HG03196 (cell line): ENCODE measurements at regions not wholly inside any gene's neighbourhood (a gene's known extent, or its start where the extent isn't known, plus 50 kb on each side); places are given as distances from the start of the nearest gene placed in this dataset.

Experiments used
- ATAC-seq: cut with Tn5 transposase; IDR thresholded peaks from one replicate; pipeline ENCODE4 v1.9.1; 2021; ENCODE audit not compliant: unreplicated experiment

GRCh38 chrX:13266641-13267345 is 53.1 kb downstream of the ATXN3L start:
- no peak for ATAC-seq

- no peak for ATAC-seq
Observed at GRCh38 chrX:13265549-13266132, 54.2 kb downstream of the ATXN3L start.

GRCh38 chrX:13265111-13265510 is 54.7 kb downstream of the ATXN3L start:
- no peak for ATAC-seq

GRCh38 chrX:13263560-13264251 is 56.1 kb downstream of the ATXN3L start:
- ATAC-seq = no peak

GRCh38 chrX:13261348-13261747 is 58.5 kb downstream of the ATXN3L start:
- ATAC-seq = no peak

- no peak for ATAC-seq
Observed at GRCh38 chrX:13260598-13260997, 59.3 kb downstream of the ATXN3L start.

- no peak for ATAC-seq
Observed at GRCh38 chrX:13258725-13259124, 61.1 kb downstream of the ATXN3L start.

GRCh38 chrX:13258052-13258444 is 61.8 kb downstream of the ATXN3L start:
- ATAC-seq = no peak

- peak; percentile 43 for ATAC-seq
Observed at GRCh38 chrX:13257223-13258051, 62.4 kb downstream of the ATXN3L start.

- no peak for ATAC-seq
Observed at GRCh38 chrX:13256603-13257002, 63.2 kb downstream of the ATXN3L start.

- no peak for ATAC-seq
Observed at GRCh38 chrX:13254870-13255269, 65.0 kb downstream of the ATXN3L start.

- ATAC-seq = peak; percentile 44
Observed at GRCh38 chrX:13254076-13254785, 65.6 kb downstream of the ATXN3L start.

- ATAC-seq = no peak
Observed at GRCh38 chrX:13253223-13253622, 66.6 kb downstream of the ATXN3L start.

- ATAC-seq = no peak
Observed at GRCh38 chrX:13252726-13253125, 67.1 kb downstream of the ATXN3L start.

- ATAC-seq = no peak
Observed at GRCh38 chrX:13250826-13251580, 68.8 kb downstream of the ATXN3L start.

- no peak for ATAC-seq
Observed at GRCh38 chrX:13248867-13249486, 70.9 kb downstream of the ATXN3L start.

GRCh38 chrX:13239272-13239671 is 80.6 kb downstream of the ATXN3L start:
- ATAC-seq = no peak

- no peak for ATAC-seq
Observed at GRCh38 chrX:13235930-13236329, 83.9 kb downstream of the ATXN3L start.

GRCh38 chrX:13232484-13232883 is 87.4 kb downstream of the ATXN3L start:
- ATAC-seq = no peak

GRCh38 chrX:13226214-13226613 is 93.6 kb downstream of the ATXN3L start:
- ATAC-seq = no peak
